SK-N-MC (cell line): ENCODE measurements at regions not wholly inside any gene's neighbourhood (a gene's known extent, or its start where the extent isn't known, plus 50 kb on each side); places are given as distances from the start of the nearest gene placed in this dataset.

Experiments
- EZH2 ChIP-seq: fragments of 200-600 bp; sonication (generic); IDR thresholded peaks from one replicate; pipeline ENCODE4 v1.6.1; 2017; ENCODE audit warnings: antibody characterized with exemption
- POLR2AphosphoS5 ChIP-seq: IDR thresholded peaks from 2 replicates; pipeline ENCODE4 v1.6.1; 2012; ENCODE audit warnings: mild to moderate bottlenecking, low read depth, low read length, borderline replicate concordance

GRCh38 chr2:8337321-8337720 lies 344.5 kb upstream of the ID2 start:
- TF ChIP-seq EZH2 (no peak), POLR2AphosphoS5 (no peak)
